ENCODE measurements at regions not wholly inside any gene's neighbourhood (a gene's known extent, or its start where the extent isn't known, plus 50 kb on each side); places are given as distances from the start of the nearest gene placed in this dataset.
"Not testable (repeated sequence)": the region's sequence is repeated elsewhere in the genome, so short reads cannot be mapped to it uniquely, and the experiment has no call there.

- Histone ChIP-seq H3K36me3 (ENCODE audit: insufficient read depth, low read depth, low read length) (no peaks in the 10 kb centered on the region), H3K4me1 (ENCODE audit: insufficient read depth, low read length) (no peaks in the 10 kb centered on the region), H3K9ac (ENCODE audit: low read depth, low read length) (no peak overlapping the region), H3K4me3 (ENCODE audit: low read length) (no peak overlapping the region), H3K27me3 (ENCODE audit: insufficient read depth, low read length) (no peaks in the 10 kb centered on the region), H3K9me3 (ENCODE audit: insufficient read depth, low read depth, low read length) (peaks cover 8% of the 10 kb centered on the region; the same call in 1 of the 2 replicates), H3K27ac (ENCODE audit: low read length) (no peak overlapping the region)
Observed at GRCh38 chr7:67671006-67671548, 674.4 kb downstream of the TYW1 start.

- H3K9ac ChIP-seq (ENCODE audit: low read depth, low read length) = no peak overlapping the region
- no peaks in the 10 kb centered on the region for H3K4me1 ChIP-seq (ENCODE audit: insufficient read depth, low read length)
- H3K9me3 ChIP-seq (ENCODE audit: insufficient read depth, low read depth, low read length) = peaks cover 8% of the 10 kb centered on the region; the same call in 1 of the 2 replicates
- H3K4me3 ChIP-seq (ENCODE audit: low read length) = no peak overlapping the region
- H3K27me3 ChIP-seq (ENCODE audit: insufficient read depth, low read length) = no peaks in the 10 kb centered on the region
- H3K36me3 ChIP-seq (ENCODE audit: insufficient read depth, low read depth, low read length) = no peaks in the 10 kb centered on the region
- no peak overlapping the region for H3K27ac ChIP-seq (ENCODE audit: low read length)
Observed at GRCh38 chr7:67673861-67674260, 677.2 kb downstream of the TYW1 start.

- not testable (repeated sequence) for H3K4me3 ChIP-seq (ENCODE audit: low read length); H3K27me3 ChIP-seq (ENCODE audit: insufficient read depth, low read length); H3K9ac ChIP-seq (ENCODE audit: low read depth, low read length); H3K27ac ChIP-seq (ENCODE audit: low read length); H3K36me3 ChIP-seq (ENCODE audit: insufficient read depth, low read depth, low read length); H3K9me3 ChIP-seq (ENCODE audit: insufficient read depth, low read depth, low read length); H3K4me1 ChIP-seq (ENCODE audit: insufficient read depth, low read length)
Observed at GRCh38 chr7:67674862-67675261, 678.2 kb downstream of the TYW1 start.

GRCh38 chr7:67675971-67676370 lies 679.3 kb downstream of the TYW1 start:
- no peak overlapping the region for H3K4me3 ChIP-seq (ENCODE audit: low read length)
- no peaks in the 10 kb centered on the region for H3K27me3 ChIP-seq (ENCODE audit: insufficient read depth, low read length)
- H3K36me3 ChIP-seq (ENCODE audit: insufficient read depth, low read depth, low read length) = no peaks in the 10 kb centered on the region
- peaks cover 3% of the 10 kb centered on the region; the same call in 1 of the 2 replicates for H3K9me3 ChIP-seq (ENCODE audit: insufficient read depth, low read depth, low read length)
- no peak overlapping the region for H3K27ac ChIP-seq (ENCODE audit: low read length)
- H3K4me1 ChIP-seq (ENCODE audit: insufficient read depth, low read length) = no peaks in the 10 kb centered on the region
- no peak overlapping the region for H3K9ac ChIP-seq (ENCODE audit: low read depth, low read length)

GRCh38 chr7:67678419-67678818 lies 681.8 kb downstream of the TYW1 start:
- no peaks in the 10 kb centered on the region for H3K27me3 ChIP-seq (ENCODE audit: insufficient read depth, low read length)
- no peaks in the 10 kb centered on the region for H3K36me3 ChIP-seq (ENCODE audit: insufficient read depth, low read depth, low read length)
- no peaks in the 10 kb centered on the region for H3K9me3 ChIP-seq (ENCODE audit: insufficient read depth, low read depth, low read length)
- no peak overlapping the region for H3K4me3 ChIP-seq (ENCODE audit: low read length)
- H3K27ac ChIP-seq (ENCODE audit: low read length) = no peak overlapping the region
- no peaks in the 10 kb centered on the region for H3K4me1 ChIP-seq (ENCODE audit: insufficient read depth, low read length)
- no peak overlapping the region for H3K9ac ChIP-seq (ENCODE audit: low read depth, low read length)

GRCh38 chr7:67683628-67684027 lies 687.0 kb downstream of the TYW1 start:
- H3K36me3 ChIP-seq (ENCODE audit: insufficient read depth, low read depth, low read length) = no peaks in the 10 kb centered on the region
- H3K27me3 ChIP-seq (ENCODE audit: insufficient read depth, low read length) = no peaks in the 10 kb centered on the region
- no peak overlapping the region for H3K27ac ChIP-seq (ENCODE audit: low read length)
- H3K4me3 ChIP-seq (ENCODE audit: low read length) = no peak overlapping the region
- no peaks in the 10 kb centered on the region for H3K9me3 ChIP-seq (ENCODE audit: insufficient read depth, low read depth, low read length)
- H3K9ac ChIP-seq (ENCODE audit: low read depth, low read length) = no peak overlapping the region
- H3K4me1 ChIP-seq (ENCODE audit: insufficient read depth, low read length) = no peaks in the 10 kb centered on the region

- Histone ChIP-seq H3K9me3 (ENCODE audit: insufficient read depth, low read depth, low read length) (no peaks in the 10 kb centered on the region), H3K27me3 (ENCODE audit: insufficient read depth, low read length) (no peaks in the 10 kb centered on the region), H3K27ac (ENCODE audit: low read length) (no peak overlapping the region), H3K4me1 (ENCODE audit: insufficient read depth, low read length) (no peaks in the 10 kb centered on the region), H3K4me3 (ENCODE audit: low read length) (no peak overlapping the region), H3K9ac (ENCODE audit: low read depth, low read length) (no peak overlapping the region), H3K36me3 (ENCODE audit: insufficient read depth, low read depth, low read length) (no peaks in the 10 kb centered on the region)
Observed at GRCh38 chr7:67690700-67691099, 694.1 kb downstream of the TYW1 start.

- Histone ChIP-seq H3K27ac (ENCODE audit: low read length) (no peak overlapping the region), H3K4me1 (ENCODE audit: insufficient read depth, low read length) (no peaks in the 10 kb centered on the region), H3K9me3 (ENCODE audit: insufficient read depth, low read depth, low read length) (no peaks in the 10 kb centered on the region), H3K9ac (ENCODE audit: low read depth, low read length) (no peak overlapping the region), H3K36me3 (ENCODE audit: insufficient read depth, low read depth, low read length) (no peaks in the 10 kb centered on the region), H3K4me3 (ENCODE audit: low read length) (no peak overlapping the region), H3K27me3 (ENCODE audit: insufficient read depth, low read length) (no peaks in the 10 kb centered on the region)
Observed at GRCh38 chr7:67692425-67692824, 695.8 kb downstream of the TYW1 start.

GRCh38 chr7:67696124-67696523 lies 699.5 kb downstream of the TYW1 start:
- no peaks in the 10 kb centered on the region for H3K4me1 ChIP-seq (ENCODE audit: insufficient read depth, low read length)
- H3K9me3 ChIP-seq (ENCODE audit: insufficient read depth, low read depth, low read length) = no peaks in the 10 kb centered on the region

GRCh38 chr7:67696878-67697277 lies 700.2 kb downstream of the TYW1 start:
- Histone ChIP-seq H3K9me3 (ENCODE audit: insufficient read depth, low read depth, low read length) (no peaks in the 10 kb centered on the region), H3K27ac (ENCODE audit: low read length) (no peak overlapping the region), H3K4me1 (ENCODE audit: insufficient read depth, low read length) (no peaks in the 10 kb centered on the region), H3K4me3 (ENCODE audit: low read length) (no peak overlapping the region), H3K9ac (ENCODE audit: low read depth, low read length) (no peak overlapping the region), H3K27me3 (ENCODE audit: insufficient read depth, low read length) (no peaks in the 10 kb centered on the region), H3K36me3 (ENCODE audit: insufficient read depth, low read depth, low read length) (no peaks in the 10 kb centered on the region)

More at GRCh38 chr7:67696124-67696523, 699.5 kb downstream of the TYW1 start:
- Histone ChIP-seq H3K27me3 (ENCODE audit: insufficient read depth, low read length) (no peaks in the 10 kb centered on the region), H3K27ac (ENCODE audit: low read length) (no peak overlapping the region), H3K9ac (ENCODE audit: low read depth, low read length) (no peak overlapping the region), H3K36me3 (ENCODE audit: insufficient read depth, low read depth, low read length) (no peaks in the 10 kb centered on the region), H3K4me3 (ENCODE audit: low read length) (no peak overlapping the region)

GRCh38 chr7:67698354-67698753 lies 701.7 kb downstream of the TYW1 start:
- H3K9ac ChIP-seq (ENCODE audit: low read depth, low read length) = no peak overlapping the region
- no peaks in the 10 kb centered on the region for H3K36me3 ChIP-seq (ENCODE audit: insufficient read depth, low read depth, low read length)
- H3K4me3 ChIP-seq (ENCODE audit: low read length) = no peak overlapping the region
- H3K9me3 ChIP-seq (ENCODE audit: insufficient read depth, low read depth, low read length) = peaks cover 8% of the 10 kb centered on the region; the same call in 1 of the 2 replicates
- no peaks in the 10 kb centered on the region for H3K27me3 ChIP-seq (ENCODE audit: insufficient read depth, low read length)
- no peak overlapping the region for H3K27ac ChIP-seq (ENCODE audit: low read length)
- H3K4me1 ChIP-seq (ENCODE audit: insufficient read depth, low read length) = no peaks in the 10 kb centered on the region

GRCh38 chr7:67705850-67706249 lies 709.2 kb downstream of the TYW1 start:
- Histone ChIP-seq H3K4me1 (ENCODE audit: insufficient read depth, low read length) (no peaks in the 10 kb centered on the region), H3K27ac (ENCODE audit: low read length) (no peak overlapping the region), H3K4me3 (ENCODE audit: low read length) (no peak overlapping the region), H3K9ac (ENCODE audit: low read depth, low read length) (no peak overlapping the region), H3K27me3 (ENCODE audit: insufficient read depth, low read length) (no peaks in the 10 kb centered on the region), H3K9me3 (ENCODE audit: insufficient read depth, low read depth, low read length) (peaks cover 24% of the 10 kb centered on the region; the same call in 1 of the 2 replicates), H3K36me3 (ENCODE audit: insufficient read depth, low read depth, low read length) (no peaks in the 10 kb centered on the region)

Measured in iPS-20b (cell line).